A549 (cell line): ENCODE measurements at regions not wholly inside any gene's neighbourhood (a gene's known extent, or its start where the extent isn't known, plus 50 kb on each side); places are given as distances from the start of the nearest gene placed in this dataset.

ENCODE experiments used
- ATAC-seq, 2 experiments: fragments of 200-7000 bp in 1 of 2; fragments of >200 bp in 1 of 2; cut with Nextera tagmentation in 1 of 2; cut with Tn5 transposase in 1 of 2; 3 replicates each; pipeline versions ENCODE4 v1.8.0 to v1.9.1; 2018 to 2020; ENCODE audit warnings: mild to moderate bottlenecking in 1 of 2, moderate library complexity in 1 of 2
- CTCF ChIA-PET: fragments of 300-600 bp; sonication (Branson Sonifier 250); formaldehyde crosslinking; extraction: SDS; loops from one replicate; lab custom pipeline; 2021; ENCODE audit warnings: antibody characterized with exemption, inconsistent platforms; lab: Yijun Ruan, JAX
- POLR2A ChIA-PET: fragments of 350-600 bp; formaldehyde crosslinking; extraction: SDS; loops from one replicate; lab custom pipeline; 2021; ENCODE audit warnings: antibody characterized with exemption, inconsistent platforms; lab: Yijun Ruan, JAX
- DNase-seq, 2 experiments: peaks; one replicate each; pipeline versions ENCODE4 v3.0.0 to v3.0.0-alpha.2; 2011 to 2016; ENCODE audit warnings: low read depth in 1 of 2, low spot score in 1 of 2
- FAIRE-seq: peaks from 2 replicates; lab custom pipeline; 2011; peaks lifted over from hg19 to GRCh38; lab: Jason Lieb, UNC
- H3K27ac ChIP-seq, 2 experiments: fragments of >200 bp; sonication (Bioruptor Twin); formaldehyde crosslinking; 3 replicates each; pipeline ENCODE4 v1.5.1; 2016 to 2017
- H3K4me1 ChIP-seq: fragments of >200 bp; sonication (Bioruptor Twin); formaldehyde crosslinking; 3 replicates; pipeline ENCODE4 v1.6.1; 2016
- H3K4me2 ChIP-seq: fragments of >200 bp; sonication (Bioruptor Twin); formaldehyde crosslinking; 3 replicates; pipeline ENCODE4 v1.6.1; 2016
- H3K4me3 ChIP-seq: fragments of >200 bp; sonication (Bioruptor Twin); formaldehyde crosslinking; 3 replicates; pipeline ENCODE4 v1.5.1; 2016
- H3K9me3 ChIP-seq: fragments of >200 bp; sonication (Bioruptor Twin); formaldehyde crosslinking; 3 replicates; pipeline ENCODE4 v1.6.1; 2016
- BHLHE40 ChIP-seq: IDR thresholded peaks from 2 replicates; pipeline ENCODE4 v1.6.1; 2012; ENCODE audit warnings: low read depth, low read length, inconsistent platforms
- CHD4 ChIP-seq: fragments of 200-600 bp; sonication (generic); IDR thresholded peaks from 2 replicates; pipeline ENCODE4 v1.6.1; 2016; ENCODE audit warnings: antibody characterized with exemption, mild to moderate bottlenecking, borderline replicate concordance
- E2F6 ChIP-seq: IDR thresholded peaks from 2 replicates; pipeline ENCODE4 v1.6.1; 2012; ENCODE audit warnings: low read depth, borderline replicate concordance
- EHF ChIP-seq: fragments of 250-450 bp; sonication (Bioruptor Pico); IDR thresholded peaks from 2 replicates; pipeline ENCODE4 v1.5.0; 2020; ENCODE audit warnings: mild to moderate bottlenecking
- EP300 ChIP-seq, 2 experiments: fragments of >200 bp; sonication (Bioruptor Twin); formaldehyde crosslinking; IDR thresholded peaks; 2 replicates in 1 of 2; 3 replicates in 1 of 2; pipeline ENCODE4 v1.6.1; 2016 to 2017
- FOSB ChIP-seq: fragments of 250-450 bp; sonication (Bioruptor Pico); IDR thresholded peaks from 2 replicates; pipeline ENCODE4 v1.5.0; 2020; ENCODE audit warnings: mild to moderate bottlenecking, moderate library complexity
- HDAC2 ChIP-seq: fragments of 200-600 bp; sonication (generic); IDR thresholded peaks from 2 replicates; pipeline ENCODE4 v1.6.1; 2016
- HOXA7 ChIP-seq: fragments of 250-450 bp; sonication (Bioruptor Pico); IDR thresholded peaks from 2 replicates; pipeline ENCODE4 v1.5.0; 2020; ENCODE audit warnings: mild to moderate bottlenecking, moderate library complexity
- JUN ChIP-seq, 2 experiments: fragments of >200 bp; sonication (Bioruptor Twin); formaldehyde crosslinking; IDR thresholded peaks; 2 replicates in 1 of 2; 3 replicates in 1 of 2; pipeline ENCODE4 v1.6.1; 2016 to 2017
- KDM1A ChIP-seq: fragments of 200-600 bp; sonication (generic); IDR thresholded peaks from 2 replicates; pipeline ENCODE4 v1.6.1; 2016; ENCODE audit warnings: low read depth, mild to moderate bottlenecking
- RFX5 ChIP-seq: fragments of 450-650 bp; IDR thresholded peaks from 2 replicates; pipeline ENCODE4 v1.7.1; 2014; ENCODE audit warnings: antibody characterized with exemption, mild to moderate bottlenecking, moderate library complexity
- RNF2 ChIP-seq: fragments of 200-600 bp; sonication (generic); IDR thresholded peaks from 2 replicates; pipeline ENCODE4 v1.6.1; 2016; ENCODE audit warnings: low read depth, mild to moderate bottlenecking, antibody characterized with exemption, moderate library complexity, borderline replicate concordance
- SMC3 ChIP-seq: fragments of >200 bp; sonication (Bioruptor Twin); formaldehyde crosslinking; IDR thresholded peaks from 3 replicates; pipeline ENCODE4 v1.6.1; 2018; ENCODE audit warnings: inconsistent platforms
- SREBF2 ChIP-seq: fragments of 450-650 bp; IDR thresholded peaks from 2 replicates; pipeline ENCODE4 v1.6.1; 2014; ENCODE audit warnings: mild to moderate bottlenecking, moderate library complexity
- ZC3H11A ChIP-seq: fragments of 450-650 bp; IDR thresholded peaks from 2 replicates; pipeline ENCODE4 v1.6.1; 2014; ENCODE audit warnings: antibody characterized with exemption, mild to moderate bottlenecking
- WGBS: methylation state at CpG from one replicate; pipeline ENCODE4 v1.1.6; 2017; ENCODE audit errors: missing lambda C conversion rate; 5-methylcytosine and 5-hydroxymethylcytosine counted together
- small RNA-seq, 6 experiments: library from RNA; depleted of rRNA; stranded (forward); fragments of <200 nt; gene quantifications; one replicate each; pipeline ENCODE3, GENCODE V24; 2012
- TF ChIP-seq, protein P1 (sequence below): fragments of >200 bp; sonication (Bioruptor Twin); formaldehyde crosslinking; IDR thresholded peaks from 3 replicates; pipeline ENCODE4 v1.6.1; 2016

DNA sequence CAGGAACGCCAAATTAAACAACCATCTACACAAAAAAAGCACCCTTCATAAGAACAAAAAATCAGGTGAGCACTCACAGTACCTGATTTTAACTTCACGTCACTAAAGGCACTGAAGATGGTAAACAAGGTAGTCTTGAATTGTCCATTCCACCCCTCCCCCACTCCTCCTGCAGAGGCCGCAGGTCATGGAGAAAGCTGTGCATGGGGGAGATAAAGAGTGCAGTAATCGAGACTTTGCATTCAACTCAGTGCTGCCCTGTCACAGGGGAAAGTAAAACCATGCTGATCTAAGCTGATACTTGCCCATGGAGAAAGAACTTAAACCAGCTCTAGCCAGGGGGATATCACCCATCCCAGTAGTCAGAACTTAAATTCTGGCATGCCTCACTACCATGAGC, 61.4 kb upstream of the LRIF1 start:
- Histone ChIP-seq H3K4me1 (no peaks in the 10 kb centered on the region), H3K27ac (no peak overlapping the region), H3K9me3 (no peaks in the 10 kb centered on the region)
- no peak for ATAC-seq
- CTCF ChIA-PET, result no interaction called here
- TF ChIP-seq CHD4 (no peak), SREBF2 (no peak), EHF (CRISPR knock-in tag) (no peak), RNF2 (no peak), RFX5 (no peak)
- TF ChIP-seq, all 56 proteins: peak for 0
- FAIRE-seq (no peak), DNase-seq (no peak)
- POLR2A ChIA-PET, result no interaction called here
- H3K4me3 ChIP-seq, result no peak overlapping the region
- H3K4me2 ChIP-seq, result no peak overlapping the region
- 20% methylated on average over 4 of the region's 4 CpGs for WGBS

DNA sequence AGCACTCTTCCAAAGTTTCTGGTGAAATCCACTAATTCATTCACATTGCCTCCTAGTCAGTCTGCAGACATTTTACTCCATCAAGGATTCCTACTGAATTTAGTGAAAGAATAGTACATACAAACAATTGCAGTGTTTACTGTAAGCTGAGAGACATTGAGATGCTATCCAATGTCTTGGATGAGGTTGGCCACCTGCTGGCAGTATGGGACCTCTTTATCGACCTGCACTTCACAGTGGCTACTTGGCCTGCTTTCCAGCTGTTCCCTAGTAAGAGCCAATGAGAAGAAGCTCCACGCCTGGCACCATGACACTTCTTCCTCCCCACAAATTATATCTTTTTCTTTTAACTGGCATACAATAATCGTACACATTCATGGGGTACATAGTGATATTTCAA, 51.5 kb upstream of the LRIF1 start:
- no peak for FAIRE-seq
- ChIA-PET POLR2A (no interaction called here), CTCF (interaction anchor here (1.3 kb wide), 1 partner anchor 15 kb away, joined by 3 read pairs; no protein-coding TSS in a partner anchor)
- no peak overlapping the region for H3K27ac ChIP-seq
- no peak overlapping the region for H3K4me3 ChIP-seq
- no peak for DNase-seq
- no peaks in the 10 kb centered on the region for H3K4me1 ChIP-seq
- ATAC-seq, result no peak
- H3K9me3 ChIP-seq, result no peaks in the 10 kb centered on the region
- H3K4me2 ChIP-seq, result no peak overlapping the region
- 0% methylated on average over 3 of the region's 3 CpGs for WGBS
- TF ChIP-seq RNF2 (no peak), HDAC2 (no peak), E2F6 (no peak), KDM1A (no peak), ZC3H11A (no peak), HOXA7 (CRISPR knock-in tag) (no peak), JUN (IDR thresholded peaks at IDR 0.05) (no peak), BHLHE40 (no peak), EP300 (IDR thresholded peaks at IDR 0.05) (no peak), FOSB (CRISPR knock-in tag) (no peak), SMC3 (no peak)
- TF ChIP-seq, protein P1, sequence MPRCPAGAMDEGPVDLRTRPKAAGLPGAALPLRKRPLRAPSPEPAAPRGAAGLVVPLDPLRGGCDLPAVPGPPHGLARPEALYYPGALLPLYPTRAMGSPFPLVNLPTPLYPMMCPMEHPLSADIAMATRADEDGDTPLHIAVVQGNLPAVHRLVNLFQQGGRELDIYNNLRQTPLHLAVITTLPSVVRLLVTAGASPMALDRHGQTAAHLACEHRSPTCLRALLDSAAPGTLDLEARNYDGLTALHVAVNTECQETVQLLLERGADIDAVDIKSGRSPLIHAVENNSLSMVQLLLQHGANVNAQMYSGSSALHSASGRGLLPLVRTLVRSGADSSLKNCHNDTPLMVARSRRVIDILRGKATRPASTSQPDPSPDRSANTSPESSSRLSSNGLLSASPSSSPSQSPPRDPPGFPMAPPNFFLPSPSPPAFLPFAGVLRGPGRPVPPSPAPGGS, result no peak

Small RNA genes in the stretch of these regions (small RNA-seq; reads per million reads assigned to genes)
- gene RNA5SP54, result 0 reads per million in 6 experiments
